Lung (tissue), 11 donors: ENCODE measurements at regions not wholly inside any gene's neighbourhood (a gene's known extent, or its start where the extent isn't known, plus 50 kb on each side); places are given as distances from the start of the nearest gene placed in this dataset.

ENCODE experiments used
- ATAC-seq: fragments of 200-7000 bp; cut with Tn5 transposase; one replicate; pipeline ENCODE4 v1.9.1; 2020; ENCODE audit warnings: moderate number of reproducible peaks; ENCODE audit not compliant: insufficient read depth, low FRiP score
- DNase-seq, 3 donors: peaks; one replicate each; pipeline ENCODE4 v3.0.0-alpha.2; 2013 to 2017
- H3K27ac ChIP-seq, 2 donors: one replicate each; pipeline ENCODE4 v1.5.1; 2013; ENCODE audit warnings: mild to moderate bottlenecking in 2 of 2, moderate library complexity in 2 of 2, control low read depth in 1 of 2, inconsistent platforms in 1 of 2, low read depth in 1 of 2, low read length in 1 of 2
- H3K27me3 ChIP-seq, 3 donors: one replicate each; pipeline ENCODE4 v1.5.1; 2013; ENCODE audit warnings: low read length in 2 of 3; ENCODE audit not compliant: control insufficient read depth in 3 of 3, insufficient read depth in 3 of 3
- H3K36me3 ChIP-seq, 4 donors: one replicate each; pipeline ENCODE4 v1.5.1; 2013; ENCODE audit warnings: low read length in 4 of 4, mild to moderate bottlenecking in 1 of 4, moderate library complexity in 1 of 4; ENCODE audit not compliant: control insufficient read depth in 4 of 4, insufficient read depth in 4 of 4
- H3K4me1 ChIP-seq, 5 donors: one replicate each; pipeline ENCODE4 v1.5.1; 2013; ENCODE audit warnings: low read length in 5 of 5, mild to moderate bottlenecking in 2 of 5, moderate library complexity in 1 of 5; ENCODE audit not compliant: control insufficient read depth in 5 of 5, insufficient read depth in 5 of 5
- H3K4me3 ChIP-seq: one replicate; pipeline ENCODE4 v1.5.1; 2013; ENCODE audit warnings: mild to moderate bottlenecking, control low read depth, moderate library complexity
- H3K9ac ChIP-seq, 2 donors: one replicate each; pipeline ENCODE4 v1.5.1; 2013; ENCODE audit warnings: low read length in 2 of 2, control low read depth in 1 of 2; ENCODE audit not compliant: insufficient read depth in 1 of 2
- H3K9me3 ChIP-seq, 4 donors: one replicate each; pipeline ENCODE4 v1.5.1; 2013; ENCODE audit warnings: low read length in 3 of 4, mild to moderate bottlenecking in 1 of 4, moderate library complexity in 1 of 4; ENCODE audit not compliant: control insufficient read depth in 4 of 4, insufficient read depth in 3 of 4
- CTCF ChIP-seq: IDR thresholded peaks from 2 replicates; pipeline ENCODE4 v1.5.1; 2012; ENCODE audit warnings: mild to moderate bottlenecking; ENCODE audit errors: control extremely low read depth, extremely low read depth
- WGBS, 2 donors: extraction: QIAGEN DNeasy Blood & Tissue Kit; methylation state at CpG; one replicate each; pipeline ENCODE4 v1.1.7; 2013; 5-methylcytosine and 5-hydroxymethylcytosine counted together
- donor health status: control.
- donor health status: control.
- donor health status: Bipolar disorder and iron deficiency.
- donor health status: healthy.
- donor health status: DM: yes; HTN: yes; CAD: no.

- Histone ChIP-seq H3K9me3 (no peaks in the 10 kb centered on the region), H3K27ac (no peak overlapping the region), H3K9ac (no peak overlapping the region), H3K4me1 (no peaks in the 10 kb centered on the region), H3K4me3 (no peak overlapping the region), H3K27me3 (peaks cover 0 to 3% (median 0%) of the 10 kb centered on the region in 3 donors), H3K36me3 (no peaks in the 10 kb centered on the region)
- DNase-seq: no peak
- ATAC-seq: no peak
- no peak for TF ChIP-seq CTCF
Measured at GRCh38 chr1:57674801-57675200, 250.9 kb upstream of the DAB1 start.

- no peak overlapping the region for H3K27ac ChIP-seq
- DNase-seq (no peak), ATAC-seq (no peak)
- 96 to 98% methylated on average over 1 of the region's 1 CpG for WGBS, 2 donors
- H3K4me3 ChIP-seq: no peak overlapping the region
- no peaks in the 10 kb centered on the region for H3K4me1 ChIP-seq
- H3K27me3 ChIP-seq: peaks cover 0 to 3% (median 0%) of the 10 kb centered on the region in 3 donors
- no peaks in the 10 kb centered on the region for H3K9me3 ChIP-seq
- no peak for TF ChIP-seq CTCF
- H3K9ac ChIP-seq: no peak overlapping the region
- H3K36me3 ChIP-seq: no peaks in the 10 kb centered on the region
Measured at GRCh38 chr1:57672346-57673140, 248.7 kb upstream of the DAB1 start.

GRCh38 chr1:57671750-57672149 is 247.9 kb upstream of the DAB1 start:
- no peak overlapping the region for H3K27ac ChIP-seq
- no peak for ATAC-seq
- DNase-seq: peak in 1 of 3 donors; percentile 7
- no peaks in the 10 kb centered on the region for H3K4me1 ChIP-seq
- H3K9ac ChIP-seq: no peak overlapping the region
- peaks cover 0 to 3% (median 0%) of the 10 kb centered on the region in 3 donors for H3K27me3 ChIP-seq
- H3K4me3 ChIP-seq: no peak overlapping the region
- H3K9me3 ChIP-seq: no peaks in the 10 kb centered on the region
- H3K36me3 ChIP-seq: no peaks in the 10 kb centered on the region
- no peak for TF ChIP-seq CTCF

GRCh38 chr1:57659804-57660203 is 235.9 kb upstream of the DAB1 start:
- Histone ChIP-seq H3K9ac (no peak overlapping the region), H3K27ac (no peak overlapping the region), H3K36me3 (no peaks in the 10 kb centered on the region), H3K4me3 (no peak overlapping the region), H3K27me3 (no peaks in the 10 kb centered on the region), H3K4me1 (no peaks in the 10 kb centered on the region), H3K9me3 (no peaks in the 10 kb centered on the region)
- TF ChIP-seq CTCF: no peak
- ATAC-seq (no peak), DNase-seq (no peak)
- WGBS, 2 donors: 92 to 95% methylated on average over 1 of the region's 1 CpG
